GM23248 (cell line): ENCODE measurements at regions not wholly inside any gene's neighbourhood (a gene's known extent, or its start where the extent isn't known, plus 50 kb on each side); places are given as distances from the start of the nearest gene placed in this dataset.

Experiments
- DNase-seq: peaks from one replicate; pipeline ENCODE4 v3.0.0-alpha.2; 2015
- H2AFZ ChIP-seq: fragments of 200-600 bp; sonication (generic); 2 replicates; pipeline ENCODE4 v1.6.1; 2016; ENCODE audit warnings: antibody characterized with exemption
- H3F3A ChIP-seq: fragments of 200-600 bp; sonication (generic); 2 replicates; pipeline ENCODE4 v1.6.1; 2016; ENCODE audit warnings: mild to moderate bottlenecking, antibody characterized with exemption, mixed run types; ENCODE audit not compliant: insufficient read depth
- H3K27ac ChIP-seq: fragments of 200-600 bp; sonication (generic); 2 replicates; pipeline ENCODE4 v1.5.1; 2016; ENCODE audit warnings: mild to moderate bottlenecking
- H3K27me3 ChIP-seq: fragments of 200-600 bp; sonication (generic); replicated peaks from 2 replicates; pipeline ENCODE4 v1.6.1; 2016; ENCODE audit warnings: mild to moderate bottlenecking; ENCODE audit not compliant: insufficient read depth
- H3K36me3 ChIP-seq: fragments of 200-600 bp; sonication (generic); 2 replicates; pipeline ENCODE4 v1.6.1; 2016; ENCODE audit warnings: low read depth, mild to moderate bottlenecking
- H3K4me1 ChIP-seq: fragments of 200-600 bp; sonication (generic); 2 replicates; pipeline ENCODE4 v1.6.1; 2016; ENCODE audit warnings: mild to moderate bottlenecking; ENCODE audit not compliant: insufficient read depth
- H3K4me2 ChIP-seq: fragments of 200-600 bp; sonication (generic); one replicate; pipeline ENCODE4 v1.6.1; 2016; ENCODE audit warnings: mild to moderate bottlenecking; ENCODE audit not compliant: unreplicated experiment
- H3K4me3 ChIP-seq: fragments of 200-600 bp; sonication (generic); 2 replicates; pipeline ENCODE4 v1.5.1; 2016; ENCODE audit warnings: mild to moderate bottlenecking
- H3K79me2 ChIP-seq: fragments of 200-600 bp; sonication (generic); 2 replicates; pipeline ENCODE4 v1.6.1; 2016; ENCODE audit warnings: mild to moderate bottlenecking; ENCODE audit not compliant: insufficient read depth
- H3K9ac ChIP-seq: fragments of 200-600 bp; sonication (generic); 2 replicates; pipeline ENCODE4 v1.6.1; 2016; ENCODE audit warnings: mild to moderate bottlenecking
- H3K9me2 ChIP-seq: fragments of 200-600 bp; sonication (generic); 2 replicates; pipeline ENCODE4 v1.6.1; 2016; ENCODE audit warnings: mixed run types, mild to moderate bottlenecking, moderate library complexity; ENCODE audit not compliant: insufficient read depth
- H3K9me3 ChIP-seq: fragments of 200-600 bp; sonication (generic); one replicate; pipeline ENCODE4 v1.6.1; 2017; ENCODE audit warnings: low read depth
- H4K20me1 ChIP-seq: fragments of 200-600 bp; sonication (generic); 2 replicates; pipeline ENCODE4 v1.6.0; 2016; ENCODE audit not compliant: insufficient read depth
- EZH2 ChIP-seq: fragments of 200-600 bp; sonication (generic); IDR thresholded peaks from 2 replicates; pipeline ENCODE4 v1.6.1; 2018; ENCODE audit warnings: antibody characterized with exemption, mild to moderate bottlenecking; ENCODE audit not compliant: insufficient read depth, poor library complexity, severe bottlenecking
- EZH2phosphoT487 ChIP-seq: fragments of 200-600 bp; sonication (generic); IDR thresholded peaks from 2 replicates; pipeline ENCODE4 v1.6.1; 2018; ENCODE audit warnings: antibody characterized with exemption, moderate library complexity, mild to moderate bottlenecking, low read depth; ENCODE audit not compliant: insufficient read depth
- WGBS, 2 experiments: methylation state at CpG; one replicate each; pipeline ENCODE4 v1.1.6; 2015 to 2017; ENCODE audit warnings: low lambda C conversion rate in 2 of 2, low coverage in 1 of 2; ENCODE audit errors: missing lambda C conversion rate in 2 of 2; 5-methylcytosine and 5-hydroxymethylcytosine counted together
- in situ Hi-C: fragments of 300-500 bp; cut with MboI; formaldehyde crosslinking; loops from 2 replicates; pipeline ENCODE4 v1.15.0; 2020

GRCh38 chr15:66857694-66858093 is 155.7 kb downstream of the SMAD6 start:
- H4K20me1 ChIP-seq: no peaks in the 10 kb centered on the region
- H3K27ac ChIP-seq: no peak overlapping the region
- H3K36me3 ChIP-seq: no peaks in the 10 kb centered on the region
- peaks cover 47% of the 10 kb centered on the region for H3K4me1 ChIP-seq
- in situ Hi-C loops: no loop called here
- no peaks in the 10 kb centered on the region for H3K9me3 ChIP-seq
- no peak overlapping the region for H2AFZ ChIP-seq
- no peaks in the 10 kb centered on the region for H3K9me2 ChIP-seq
- DNase-seq: no peak
- no peak overlapping the region for H3K4me3 ChIP-seq
- TF ChIP-seq EZH2phosphoT487 (no peak), EZH2 (no peak)
- H3F3A ChIP-seq: peaks cover 23% of the 10 kb centered on the region
- peaks cover 56% of the 10 kb centered on the region for H3K79me2 ChIP-seq
- H3K4me2 ChIP-seq: no peak overlapping the region
- H3K9ac ChIP-seq: no peak overlapping the region
- H3K27me3 ChIP-seq: no peaks in the 10 kb centered on the region

GRCh38 chr15:66858423-66859207 is 156.6 kb downstream of the SMAD6 start:
- in situ Hi-C loops: no loop called here
- no peak overlapping the region for H3K4me3 ChIP-seq
- DNase-seq: peak; percentile 68

GRCh38 chr15:66859688-66860253 is 157.7 kb downstream of the SMAD6 start:
- Histone ChIP-seq H3K27ac (peak overlapping the region; percentile 43), H3F3A (peaks cover 23% of the 10 kb centered on the region), H3K9me2 (no peaks in the 10 kb centered on the region), H3K4me2 (peak overlapping the region; percentile 35), H3K27me3 (no peaks in the 10 kb centered on the region), H3K36me3 (no peaks in the 10 kb centered on the region), H2AFZ (no peak overlapping the region), H3K4me3 (no peak overlapping the region), H3K4me1 (peaks cover 53% of the 10 kb centered on the region), H4K20me1 (no peaks in the 10 kb centered on the region), H3K9me3 (no peaks in the 10 kb centered on the region), H3K9ac (0 out of 2 replicates have a peak overlapping the region, but pooled peaks have one; percentile 9), H3K79me2 (peaks cover 43% of the 10 kb centered on the region; the same call in 1 of the 2 replicates)
- TF ChIP-seq EZH2 (no peak), EZH2phosphoT487 (no peak)
- in situ Hi-C loops: loop anchor here (10.0 kb wide), 1 partner anchor 245 kb away; no protein-coding TSS in a partner anchor
- 77 to 81% methylated on average over 8 of the region's 8 CpGs for WGBS, 2 experiments
- DNase-seq: no peak

More at GRCh38 chr15:66858423-66859207, 156.6 kb downstream of the SMAD6 start:
- Histone ChIP-seq H3F3A (peaks cover 23% of the 10 kb centered on the region), H3K27ac (peak overlapping the region; percentile 43), H2AFZ (no peak overlapping the region), H3K79me2 (peaks cover 55% of the 10 kb centered on the region), H3K27me3 (no peaks in the 10 kb centered on the region), H3K36me3 (no peaks in the 10 kb centered on the region), H4K20me1 (no peaks in the 10 kb centered on the region), H3K9me3 (no peaks in the 10 kb centered on the region), H3K4me2 (peak overlapping the region; percentile 35), H3K9me2 (no peaks in the 10 kb centered on the region), H3K4me1 (peaks cover 54% of the 10 kb centered on the region), H3K9ac (no peak overlapping the region)
- 60 to 63% methylated on average over 7 of the region's 7 CpGs for WGBS, 2 experiments
- TF ChIP-seq EZH2phosphoT487 (no peak), EZH2 (no peak)

- H3K9me2 ChIP-seq: no peaks in the 10 kb centered on the region
Observed at GRCh38 chr15:66860844-66861243, 158.8 kb downstream of the SMAD6 start.

More at GRCh38 chr15:66860844-66861243, 158.8 kb downstream of the SMAD6 start:
- Histone ChIP-seq H4K20me1 (no peaks in the 10 kb centered on the region), H3K27ac (no peak overlapping the region), H3F3A (peaks cover 17% of the 10 kb centered on the region), H3K27me3 (no peaks in the 10 kb centered on the region), H3K4me1 (peaks cover 47% of the 10 kb centered on the region), H3K36me3 (no peaks in the 10 kb centered on the region), H2AFZ (no peak overlapping the region), H3K9me3 (no peaks in the 10 kb centered on the region), H3K9ac (peak overlapping the region; percentile 39; the same call in 1 of the 2 replicates), H3K4me2 (peak overlapping the region; percentile 24), H3K4me3 (no peak overlapping the region), H3K79me2 (peaks cover 34% of the 10 kb centered on the region; the same call in 1 of the 2 replicates)
- peak; percentile 45 for DNase-seq
- 70 to 81% methylated on average over 3 of the region's 3 CpGs for WGBS, 2 experiments
- in situ Hi-C loops: loop anchor here (10.0 kb wide), 1 partner anchor 246 kb away; no protein-coding TSS in a partner anchor
- TF ChIP-seq EZH2 (no peak), EZH2phosphoT487 (no peak)
